ENCODE measurements at regions not wholly inside any gene's neighbourhood (a gene's known extent, or its start where the extent isn't known, plus 50 kb on each side); places are given as distances from the start of the nearest gene placed in this dataset.
"Not testable (repeated sequence)": the region's sequence is repeated elsewhere in the genome, so short reads cannot be mapped to it uniquely, and the experiment has no call there.

GRCh38 chr3:40864146-40864782, 335.0 kb upstream of the CTNNB1 start:
- no peak for DNase-seq

GRCh38 chr3:40864915-40865314, 334.4 kb upstream of the CTNNB1 start:
- DNase-seq = no peak

- no peak for DNase-seq
Measured at GRCh38 chr3:40867797-40868196, 331.5 kb upstream of the CTNNB1 start.

- DNase-seq = no peak
Measured at GRCh38 chr3:40869013-40869412, 330.3 kb upstream of the CTNNB1 start.

GRCh38 chr3:40869939-40870338, 329.4 kb upstream of the CTNNB1 start:
- no peak for DNase-seq

GRCh38 chr3:40871394-40871793, 327.9 kb upstream of the CTNNB1 start:
- DNase-seq = no peak

GRCh38 chr3:40872258-40872920, 326.9 kb upstream of the CTNNB1 start:
- no peak for DNase-seq

- no peak for DNase-seq
Measured at GRCh38 chr3:40873476-40873875, 325.8 kb upstream of the CTNNB1 start.

GRCh38 chr3:40873934-40874699, 325.2 kb upstream of the CTNNB1 start:
- no peak for DNase-seq

GRCh38 chr3:40875581-40875980, 323.7 kb upstream of the CTNNB1 start:
- no peak for DNase-seq

GRCh38 chr3:40876009-40876408, 323.3 kb upstream of the CTNNB1 start:
- no peak for DNase-seq

GRCh38 chr3:40876496-40876895, 322.8 kb upstream of the CTNNB1 start:
- no peak for DNase-seq

- DNase-seq = no peak
Measured at GRCh38 chr3:40877631-40878463, 321.5 kb upstream of the CTNNB1 start.

GRCh38 chr3:40878464-40878905, 320.8 kb upstream of the CTNNB1 start:
- no peak for DNase-seq

GRCh38 chr3:40885430-40885829, 313.9 kb upstream of the CTNNB1 start:
- no peak for DNase-seq

GRCh38 chr3:40886660-40887425, 312.5 kb upstream of the CTNNB1 start:
- DNase-seq = no peak

- no peak for DNase-seq
Measured at GRCh38 chr3:40891186-40891585, 308.1 kb upstream of the CTNNB1 start.

- no peak for DNase-seq
Measured at GRCh38 chr3:40895109-40895508, 304.2 kb upstream of the CTNNB1 start.

GRCh38 chr3:40899286-40899712, 300.0 kb upstream of the CTNNB1 start:
- no peak for DNase-seq

- DNase-seq = no peak
Measured at GRCh38 chr3:40901298-40901697, 298.0 kb upstream of the CTNNB1 start.

- DNase-seq = no peak
Measured at GRCh38 chr3:40901796-40902195, 297.5 kb upstream of the CTNNB1 start.

GRCh38 chr3:40907907-40908465, 291.3 kb upstream of the CTNNB1 start:
- not testable (repeated sequence) for DNase-seq
